NB4 (cell line): ENCODE measurements at regions not wholly inside any gene's neighbourhood (a gene's known extent, or its start where the extent isn't known, plus 50 kb on each side); places are given as distances from the start of the nearest gene placed in this dataset.

ENCODE experiments used
- DNase-seq: peaks from one replicate; pipeline ENCODE4 v3.0.0; 2010; ENCODE audit warnings: low read depth
- H3K4me3 ChIP-seq: one replicate; pipeline ENCODE4 v1.5.1; 2011; ENCODE audit warnings: mild to moderate bottlenecking, low read depth, low read length, moderate library complexity
- MAX ChIP-seq: IDR thresholded peaks from 2 replicates; pipeline ENCODE4 v1.6.1; 2011; ENCODE audit warnings: low read depth, low read length
- MYC ChIP-seq: IDR thresholded peaks from 2 replicates; pipeline ENCODE4 v1.6.1; 2011; ENCODE audit warnings: low read depth, low read length
- POLR2A ChIP-seq: IDR thresholded peaks from 2 replicates; pipeline ENCODE4 v1.6.1; 2011; ENCODE audit warnings: mild to moderate bottlenecking; ENCODE audit not compliant: insufficient read length; ENCODE audit errors: extremely low read depth
- TF ChIP-seq, protein P1 (sequence below): IDR thresholded peaks from one replicate; pipeline ENCODE4 v1.5.1; 2012; ENCODE audit warnings: low read depth, low read length

- TF ChIP-seq MAX (no peak), MYC (no peak), POLR2A (no peak)
- TF ChIP-seq, protein P1, sequence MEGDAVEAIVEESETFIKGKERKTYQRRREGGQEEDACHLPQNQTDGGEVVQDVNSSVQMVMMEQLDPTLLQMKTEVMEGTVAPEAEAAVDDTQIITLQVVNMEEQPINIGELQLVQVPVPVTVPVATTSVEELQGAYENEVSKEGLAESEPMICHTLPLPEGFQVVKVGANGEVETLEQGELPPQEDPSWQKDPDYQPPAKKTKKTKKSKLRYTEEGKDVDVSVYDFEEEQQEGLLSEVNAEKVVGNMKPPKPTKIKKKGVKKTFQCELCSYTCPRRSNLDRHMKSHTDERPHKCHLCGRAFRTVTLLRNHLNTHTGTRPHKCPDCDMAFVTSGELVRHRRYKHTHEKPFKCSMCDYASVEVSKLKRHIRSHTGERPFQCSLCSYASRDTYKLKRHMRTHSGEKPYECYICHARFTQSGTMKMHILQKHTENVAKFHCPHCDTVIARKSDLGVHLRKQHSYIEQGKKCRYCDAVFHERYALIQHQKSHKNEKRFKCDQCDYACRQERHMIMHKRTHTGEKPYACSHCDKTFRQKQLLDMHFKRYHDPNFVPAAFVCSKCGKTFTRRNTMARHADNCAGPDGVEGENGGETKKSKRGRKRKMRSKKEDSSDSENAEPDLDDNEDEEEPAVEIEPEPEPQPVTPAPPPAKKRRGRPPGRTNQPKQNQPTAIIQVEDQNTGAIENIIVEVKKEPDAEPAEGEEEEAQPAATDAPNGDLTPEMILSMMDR: no peak
Measured at GRCh38 chr13:56019606-56020005, 1121.1 kb upstream of the PRR20A start.

GRCh38 chr13:56020425-56020824 lies 1120.3 kb upstream of the PRR20A start:
- no peak overlapping the region for H3K4me3 ChIP-seq
- no peak for TF ChIP-seq POLR2A
- no peak for TF ChIP-seq MAX
- TF ChIP-seq MYC: no peak
- TF ChIP-seq, protein P1: no peak
- DNase-seq: no peak

More at GRCh38 chr13:56019606-56020005, 1121.1 kb upstream of the PRR20A start:
- no peak overlapping the region for H3K4me3 ChIP-seq
- no peak for DNase-seq

- TF ChIP-seq MYC: no peak
- TF ChIP-seq POLR2A: no peak
- TF ChIP-seq MAX: no peak
- TF ChIP-seq, protein P1: no peak
- H3K4me3 ChIP-seq: no peak overlapping the region
- DNase-seq: no peak
Measured at GRCh38 chr13:56039992-56040391, 1100.7 kb upstream of the PRR20A start.

GRCh38 chr13:56066321-56066720 lies 1074.4 kb upstream of the PRR20A start:
- no peak for DNase-seq
- TF ChIP-seq POLR2A: no peak
- TF ChIP-seq MAX: no peak
- no peak for TF ChIP-seq MYC
- TF ChIP-seq, protein P1: no peak
- H3K4me3 ChIP-seq: no peak overlapping the region

DNA sequence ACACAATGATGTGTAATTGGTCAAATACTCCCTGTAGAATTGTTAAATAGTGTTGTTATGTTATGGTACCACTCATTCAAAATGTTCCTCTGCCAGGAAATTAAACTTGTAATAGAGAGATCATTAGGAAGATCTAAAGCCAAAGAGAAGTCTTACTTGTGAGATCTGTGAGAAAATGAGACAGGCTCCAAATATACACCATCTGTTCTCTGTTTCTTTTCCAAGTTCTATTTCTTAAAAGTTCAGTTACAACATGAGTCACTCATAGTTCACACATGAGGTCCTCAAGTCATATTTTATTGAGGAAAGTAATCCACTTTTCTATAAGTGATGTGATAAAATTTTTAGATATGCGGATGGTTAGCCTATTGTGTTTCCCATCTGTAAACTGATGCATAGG lies 1038.1 kb upstream of the PRR20A start:
- no peak overlapping the region for H3K4me3 ChIP-seq
- DNase-seq: no peak
- TF ChIP-seq, protein P1: no peak
- TF ChIP-seq POLR2A: no peak
- no peak for TF ChIP-seq MYC
- no peak for TF ChIP-seq MAX

GRCh38 chr13:56110751-56111150 lies 1030.0 kb upstream of the PRR20A start:
- H3K4me3 ChIP-seq: no peak overlapping the region
- no peak for DNase-seq
- TF ChIP-seq MYC (no peak), MAX (no peak), POLR2A (no peak)
- TF ChIP-seq, protein P1: no peak
